Tibial nerve (tissue), 4 donors: ENCODE measurements at regions not wholly inside any gene's neighbourhood (a gene's known extent, or its start where the extent isn't known, plus 50 kb on each side); places are given as distances from the start of the nearest gene placed in this dataset.

Experiments used
- CTCF ChIP-seq, 5 experiments: fragments of 200-600 bp in 3 of 5; fragments of 450-650 bp in 2 of 5; sonication (generic) in 3 of 5; IDR thresholded peaks; one replicate each; pipeline ENCODE4 v1.5.1; 2016 to 2019; ENCODE audit warnings: antibody characterized with exemption in 5 of 5, mild to moderate bottlenecking in 3 of 5, moderate library complexity in 2 of 5
- EP300 ChIP-seq, 2 donors: sonication (generic); formaldehyde crosslinking; IDR thresholded peaks; one replicate each; pipeline ENCODE4 v1.6.1; 2017; ENCODE audit warnings: antibody characterized with exemption in 2 of 2, mild to moderate bottlenecking in 1 of 2
- POLR2A ChIP-seq, 2 donors: fragments of 450-650 bp; IDR thresholded peaks; one replicate each; pipeline ENCODE4 v1.6.1; 2017; ENCODE audit warnings: antibody characterized with exemption in 2 of 2, mild to moderate bottlenecking in 2 of 2, moderate library complexity in 2 of 2

- no peak for TF ChIP-seq CTCF (IDR thresholded peaks at IDR 0.05)
- no peak for TF ChIP-seq POLR2A (IDR thresholded peaks at IDR 0.05)
- no peak for TF ChIP-seq EP300 (IDR thresholded peaks at IDR 0.05)
These were observed 1043.1 kb upstream of the PABPC4L start for GRCh38 chr4:135244696-135245095.
